T follicular helper cell (primary cell): ENCODE measurements at regions not wholly inside any gene's neighbourhood (a gene's known extent, or its start where the extent isn't known, plus 50 kb on each side); places are given as distances from the start of the nearest gene placed in this dataset.

ENCODE experiments used
- DNase-seq: peaks from one replicate; pipeline ENCODE4 v3.0.0-alpha.2; 2020; ENCODE audit warnings: low read depth

DNA sequence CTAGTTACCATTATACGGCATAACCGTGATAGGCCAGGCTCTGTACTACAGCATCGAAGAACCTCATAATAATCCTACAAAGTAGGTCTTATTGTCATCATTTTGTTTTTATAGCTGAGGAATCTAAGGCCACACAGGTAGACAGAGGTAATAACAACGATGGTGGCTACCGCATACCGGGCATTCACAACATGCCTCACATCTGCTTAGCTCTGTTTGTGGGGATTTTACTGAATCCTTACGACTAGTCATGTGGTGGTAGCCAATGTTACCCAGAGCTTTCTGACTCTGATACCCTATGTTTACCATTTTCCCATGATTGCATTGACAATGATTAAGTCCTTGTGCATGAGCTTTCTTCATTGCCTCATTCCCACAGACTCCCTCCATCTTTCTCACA, 269.4 kb downstream of the TCF7L2 start:
- DNase-seq: no peak

DNA sequence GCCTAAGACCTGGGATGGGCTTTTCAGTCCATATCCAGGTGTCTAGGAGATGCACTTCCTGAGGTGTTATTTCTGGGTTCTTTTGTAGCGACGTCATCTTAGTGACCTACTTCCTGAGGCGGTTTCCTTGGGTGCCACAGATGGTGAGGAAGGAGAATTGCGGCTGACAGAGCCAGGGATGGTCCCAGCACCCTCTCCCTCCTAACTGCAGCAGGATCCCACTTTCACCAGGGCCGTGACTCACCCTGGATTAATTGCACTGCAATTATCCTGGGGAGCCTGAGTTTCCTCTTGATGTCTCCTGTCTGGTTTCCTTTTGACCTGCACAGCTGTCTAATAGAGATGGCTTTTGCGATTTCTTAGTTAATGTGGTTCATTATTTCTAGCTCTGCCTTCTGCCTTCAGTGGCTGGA, 271.7 kb downstream of the TCF7L2 start:
- DNase-seq: no peak

DNA sequence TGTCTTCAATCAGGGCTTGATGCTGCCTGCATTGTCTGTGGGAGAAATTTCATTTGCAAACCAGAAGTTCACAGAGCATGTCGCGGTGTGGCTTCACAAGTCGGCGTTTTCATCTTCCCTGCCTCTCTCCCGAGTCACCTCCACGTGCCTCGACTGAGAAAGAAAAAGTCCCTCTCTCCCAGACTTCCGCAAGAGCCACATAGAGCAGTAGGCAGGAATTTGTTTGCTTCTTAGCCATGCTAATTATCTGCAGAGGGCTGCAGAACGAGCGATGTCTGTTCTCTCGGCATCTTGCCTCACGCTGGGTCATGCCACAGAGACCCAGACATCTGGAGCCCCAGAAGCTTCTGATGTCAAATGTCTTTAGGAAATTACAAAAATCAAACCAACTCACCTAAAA, 272.2 kb downstream of the TCF7L2 start:
- DNase-seq: no peak

DNA sequence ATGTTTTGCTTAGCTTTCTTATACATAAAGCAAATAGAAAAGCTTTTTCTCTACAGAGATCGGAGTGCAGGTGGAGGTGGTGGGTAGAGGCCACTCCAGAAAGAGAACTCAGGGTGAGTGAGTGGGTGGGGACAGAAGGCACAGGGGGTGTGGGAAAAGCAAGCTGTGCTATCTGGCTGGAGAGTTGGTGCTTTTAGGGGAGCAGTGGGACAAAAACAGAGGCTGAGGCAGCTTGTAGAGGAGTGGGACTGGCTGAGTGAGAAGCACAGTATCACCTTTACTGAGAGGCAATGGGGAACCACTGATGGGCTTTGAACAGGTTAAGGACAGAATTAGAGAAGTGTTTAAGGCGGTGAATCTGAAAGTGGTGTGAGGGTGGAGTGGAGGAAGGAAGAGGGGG, 275.3 kb downstream of the TCF7L2 start:
- DNase-seq: no peak

DNA sequence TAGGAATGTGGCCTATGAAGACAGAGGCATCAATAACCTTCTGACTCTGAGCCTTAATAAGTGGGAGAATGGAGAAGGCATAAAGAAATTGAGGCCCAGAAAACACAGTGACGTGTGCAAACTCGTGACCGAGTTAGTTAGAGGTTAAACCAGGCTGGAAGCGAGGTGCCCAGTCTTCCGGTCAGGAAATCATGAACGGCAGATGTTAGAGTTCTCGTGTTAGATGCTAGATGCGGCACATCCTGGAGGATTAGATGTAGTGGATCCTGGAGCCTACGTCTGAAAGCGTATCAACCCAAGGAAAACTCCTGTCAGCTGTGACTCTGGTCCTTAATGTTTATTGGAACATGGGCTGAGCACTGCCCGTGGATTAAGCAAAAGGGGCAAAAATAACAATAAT, 275.9 kb downstream of the TCF7L2 start:
- no peak for DNase-seq

DNA sequence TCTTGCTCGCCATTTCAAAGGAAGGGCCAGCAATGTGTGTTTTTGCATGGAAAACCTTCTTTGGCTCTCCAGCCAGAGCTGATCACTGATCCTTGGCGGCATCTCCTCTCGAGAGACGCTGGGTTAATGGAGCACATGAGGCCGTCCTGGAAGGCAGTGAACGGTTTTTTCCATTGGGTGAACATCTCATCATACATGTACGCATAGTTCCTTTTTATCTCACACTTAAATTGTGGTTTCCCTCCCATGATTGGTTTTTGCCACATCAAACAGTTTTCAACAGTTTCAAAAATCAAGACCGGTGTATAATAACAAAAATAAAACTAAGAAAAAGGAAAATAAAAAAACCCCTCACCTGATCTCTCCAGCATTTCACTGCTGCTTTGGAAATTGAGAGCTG, 276.4 kb downstream of the TCF7L2 start:
- DNase-seq: no peak

DNA sequence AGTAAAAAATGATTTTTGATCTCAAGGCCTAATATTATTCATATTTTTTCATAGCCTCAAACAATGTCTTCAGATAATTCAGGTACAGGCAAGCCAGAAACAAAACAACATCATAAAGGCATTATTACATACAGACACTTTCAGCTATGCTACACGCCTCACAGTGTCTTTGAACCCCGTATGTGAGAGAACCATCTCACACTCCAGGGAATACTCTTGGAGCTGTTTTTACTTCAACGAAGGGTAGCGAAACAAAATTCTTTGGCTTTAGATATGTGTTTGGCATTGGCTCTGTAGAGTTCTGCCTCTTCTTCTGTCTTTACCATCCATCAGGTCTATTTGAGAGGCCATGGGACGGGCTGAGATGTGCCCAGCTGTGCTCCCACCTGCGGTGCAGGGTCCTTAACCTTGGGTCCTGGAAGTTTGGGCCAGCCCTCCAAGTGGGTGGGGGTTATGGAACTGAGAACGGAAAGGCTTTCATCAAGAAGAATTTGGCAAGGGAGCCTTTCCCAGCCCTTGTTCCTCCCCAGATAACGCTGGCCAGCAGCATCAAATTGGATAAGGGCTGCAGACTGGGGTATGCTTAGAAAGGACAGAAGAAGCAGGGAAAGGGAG, 276.9 kb downstream of the TCF7L2 start:
- no peak for DNase-seq

DNA sequence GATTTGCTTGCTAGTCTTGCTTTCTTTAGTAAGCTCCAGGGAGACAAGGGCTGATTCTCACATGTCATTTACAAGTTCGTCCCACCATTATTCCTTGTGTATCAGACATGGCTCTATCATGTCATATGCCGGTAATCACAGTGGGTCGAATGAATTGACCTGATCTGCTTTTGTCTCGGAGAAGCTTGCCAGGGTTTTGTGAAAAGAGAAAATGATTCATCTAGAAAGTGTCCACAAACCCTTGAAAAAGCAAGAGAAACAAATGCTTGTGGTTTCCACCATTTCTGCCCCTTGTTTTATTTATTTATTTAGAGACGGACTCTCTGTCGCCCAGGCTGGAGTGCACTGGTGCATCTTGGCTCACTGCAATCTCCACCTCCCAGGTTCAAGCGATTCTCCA, 278.5 kb downstream of the TCF7L2 start:
- DNase-seq: no peak

DNA sequence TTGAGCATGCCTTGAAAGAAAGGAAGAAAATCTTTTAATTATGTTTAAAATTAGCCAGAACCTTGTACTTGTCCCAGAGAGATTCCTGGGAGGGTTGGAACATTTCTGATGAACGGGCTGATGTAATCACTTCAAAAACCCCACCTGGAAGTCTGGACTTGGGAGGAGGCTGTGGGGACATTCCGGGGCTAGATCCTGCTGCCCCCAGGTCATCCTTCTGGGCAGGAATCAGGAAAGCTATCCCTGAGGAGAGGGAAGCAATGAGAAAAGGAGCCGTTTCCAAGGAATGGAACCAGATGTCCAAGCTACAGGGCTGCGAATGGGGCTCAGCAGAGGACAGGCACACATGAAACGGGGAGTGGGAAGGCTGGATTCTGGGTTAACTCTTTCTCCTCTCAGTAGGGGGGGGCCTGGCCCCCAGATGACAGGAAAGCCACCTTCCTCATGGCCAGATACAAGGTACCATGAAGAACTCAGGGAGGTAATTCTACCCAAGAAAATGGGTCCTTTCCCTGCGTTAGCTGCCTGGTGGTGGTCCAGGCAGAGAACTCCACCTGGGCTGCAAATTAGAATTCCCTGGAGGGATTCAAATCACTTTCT, 280.1 kb downstream of the TCF7L2 start:
- no peak for DNase-seq

DNA sequence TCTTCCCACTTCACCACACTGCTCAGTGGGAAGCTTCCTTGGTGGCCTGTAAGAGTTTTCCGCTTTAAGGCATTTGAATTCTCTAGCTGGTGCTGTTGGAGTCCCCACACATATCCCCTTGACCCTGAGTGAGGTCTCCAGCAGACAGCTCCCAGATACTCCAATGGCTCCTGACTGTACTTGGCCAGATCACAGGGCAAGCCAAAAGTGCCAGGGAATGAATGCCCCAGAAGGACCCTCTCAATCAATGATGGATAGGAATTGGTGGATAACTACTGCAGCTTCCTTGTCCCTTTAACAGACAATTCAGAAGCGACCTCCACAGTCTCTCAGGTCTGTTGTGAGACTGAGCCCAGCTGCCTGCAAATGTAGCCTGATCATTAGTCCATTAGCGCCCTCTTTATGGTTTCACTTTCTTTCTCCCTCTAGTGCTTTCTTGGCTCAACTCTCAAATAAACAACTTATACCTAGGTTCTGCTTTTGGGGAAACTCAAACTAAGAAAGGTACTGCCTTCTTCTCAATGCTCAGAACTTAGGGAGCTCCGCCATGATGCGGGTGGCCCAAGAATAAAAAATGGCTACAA, 283.0 kb downstream of the TCF7L2 start:
- DNase-seq: no peak

DNA sequence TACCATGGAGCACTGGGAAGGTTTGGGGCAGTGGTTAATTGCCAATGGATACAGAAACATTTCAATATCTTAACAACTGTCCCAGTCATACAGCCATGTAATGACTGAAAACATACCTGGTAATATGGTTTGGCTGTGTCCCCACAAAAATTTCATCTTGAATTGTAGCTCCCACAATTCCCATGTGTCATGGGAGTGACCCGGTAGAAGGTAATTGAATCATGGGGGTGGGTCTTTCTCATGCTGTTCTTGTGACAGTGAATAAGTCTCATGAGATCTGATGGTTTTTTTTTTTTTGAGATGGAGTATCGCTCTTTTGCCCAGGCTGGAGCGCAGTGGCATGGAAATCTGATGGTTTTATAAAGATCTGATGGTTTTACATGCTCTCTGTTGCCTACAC, 284.4 kb downstream of the TCF7L2 start:
- DNase-seq: no peak

DNA sequence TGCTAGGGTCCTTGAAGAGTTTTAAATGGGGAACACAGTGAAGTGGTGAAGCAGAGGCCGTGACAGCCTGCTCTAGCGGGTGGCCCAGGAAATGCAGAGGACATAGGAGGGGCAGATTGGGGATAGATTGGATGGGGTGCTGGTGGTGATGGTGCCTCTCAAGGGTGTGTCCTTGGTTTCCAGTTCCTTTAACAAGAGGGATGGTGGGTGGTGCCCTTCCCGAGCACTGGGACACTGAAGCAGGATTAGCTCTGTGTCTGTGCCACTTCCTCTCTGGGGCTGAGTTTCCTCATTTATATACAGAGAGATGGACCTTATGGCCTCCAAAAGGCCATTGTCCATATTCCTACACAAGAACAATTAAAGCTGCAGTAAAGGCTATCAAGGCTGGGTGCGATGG, 285.5 kb downstream of the TCF7L2 start:
- DNase-seq: no peak

DNA sequence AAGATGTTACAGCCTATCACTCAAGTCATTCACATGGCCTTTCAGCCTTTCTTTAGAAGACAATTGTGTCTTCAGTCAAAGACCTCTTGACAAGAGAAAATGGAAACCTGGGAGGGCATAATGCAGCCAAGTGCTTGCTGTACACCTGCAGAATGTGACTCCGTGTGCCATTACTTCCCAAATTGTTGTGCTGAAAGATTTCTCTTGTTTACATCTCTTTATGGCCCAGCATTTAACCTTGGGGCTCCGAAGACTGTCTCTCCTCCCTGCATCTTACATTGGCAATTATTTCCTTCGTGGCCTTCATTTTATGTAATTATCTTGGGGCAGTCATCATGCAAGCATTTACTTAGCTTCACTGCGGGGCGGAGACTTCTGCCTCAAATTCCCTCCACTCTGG, 287.0 kb downstream of the TCF7L2 start:
- DNase-seq: no peak

DNA sequence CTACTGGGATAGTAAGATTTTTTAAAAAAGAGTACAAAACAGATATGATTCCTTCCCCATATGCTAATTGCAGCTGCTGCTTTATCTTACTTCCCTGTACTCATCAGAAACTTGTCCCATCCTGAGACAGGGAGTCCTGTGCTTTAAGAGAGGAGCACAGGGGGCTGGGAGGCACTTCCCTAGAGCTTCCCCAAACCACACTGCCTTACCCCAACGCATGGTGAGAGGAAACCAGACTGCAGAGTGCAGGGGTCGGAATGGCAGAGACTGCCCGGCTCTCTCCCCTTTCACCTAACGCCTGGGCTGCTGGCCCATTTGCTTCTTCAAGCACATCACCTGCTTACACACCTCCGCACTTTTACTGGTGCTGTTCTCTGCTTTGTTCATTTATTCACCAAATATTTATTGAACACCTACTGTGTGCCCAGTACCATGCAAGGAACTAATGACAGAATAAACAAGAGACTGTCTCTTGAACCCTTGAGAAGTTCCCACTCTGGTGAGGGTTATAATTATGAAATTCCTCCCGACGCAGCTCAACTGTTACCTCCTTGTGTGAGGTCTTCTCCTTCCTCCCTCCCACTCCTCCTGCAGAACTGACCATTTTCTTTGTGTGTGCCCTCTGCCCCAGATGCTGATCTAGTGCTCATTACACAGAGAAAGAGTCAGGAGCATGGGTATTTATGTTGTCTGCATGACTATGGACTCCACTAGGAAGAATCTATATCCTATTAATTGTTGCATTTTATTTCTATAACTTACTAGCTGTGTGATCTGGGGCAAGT, 289.7 kb downstream of the TCF7L2 start:
- no peak for DNase-seq

DNA sequence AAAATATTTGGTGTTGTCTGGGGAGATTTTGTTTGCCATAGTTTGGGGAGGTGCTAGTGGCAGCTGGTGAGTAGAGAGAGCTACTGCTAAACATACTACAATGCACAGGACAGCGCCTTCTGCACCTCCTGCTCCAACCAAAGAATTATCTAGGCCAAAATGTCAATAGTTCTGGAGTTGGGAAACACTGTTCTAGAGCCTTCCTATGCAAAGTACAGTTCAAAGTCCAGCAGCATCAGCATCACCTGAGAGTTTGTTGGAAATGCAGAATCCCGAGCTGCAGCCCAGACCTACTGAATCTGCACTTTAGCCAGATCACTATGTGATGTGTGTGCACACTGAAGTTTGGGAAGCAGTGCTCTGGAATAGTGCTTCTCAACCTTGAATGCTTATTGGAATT, 290.7 kb downstream of the TCF7L2 start:
- no peak for DNase-seq

DNA sequence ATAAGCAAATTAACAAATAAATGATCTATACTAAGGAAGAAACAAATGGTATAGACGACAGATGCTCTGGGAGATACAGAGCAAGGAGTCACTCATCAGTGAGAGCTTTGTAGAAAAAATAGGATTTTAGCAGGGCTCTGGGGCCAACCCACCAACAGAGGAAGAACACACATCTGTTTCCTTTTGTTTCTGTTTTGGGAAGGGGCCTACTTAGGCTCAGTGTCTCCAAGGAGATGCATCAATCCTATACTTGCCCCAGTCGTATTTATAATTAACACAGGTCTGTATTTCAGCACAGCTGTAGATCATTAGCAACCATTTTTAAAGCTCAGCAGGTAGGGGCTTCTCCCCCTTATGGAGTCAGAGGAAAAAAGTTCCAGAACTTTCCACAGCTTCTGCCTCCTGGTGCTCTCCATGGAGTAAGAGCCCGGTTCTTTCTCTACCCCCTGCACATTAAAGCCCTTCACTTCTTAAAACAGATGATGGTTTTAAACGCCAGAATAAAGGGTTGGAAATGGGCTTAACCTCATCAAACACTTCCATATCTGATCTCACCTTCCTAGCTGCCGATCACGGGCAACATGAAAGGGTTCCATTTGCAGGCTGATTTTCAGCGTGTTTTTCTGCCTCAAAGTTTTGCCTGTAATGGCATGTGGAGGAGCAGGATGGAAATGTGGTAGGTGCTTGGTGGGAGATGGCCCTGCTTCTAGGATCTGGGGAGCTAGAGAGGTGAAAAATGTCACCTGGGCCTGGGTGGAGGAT, 291.7 kb downstream of the TCF7L2 start:
- no peak for DNase-seq

DNA sequence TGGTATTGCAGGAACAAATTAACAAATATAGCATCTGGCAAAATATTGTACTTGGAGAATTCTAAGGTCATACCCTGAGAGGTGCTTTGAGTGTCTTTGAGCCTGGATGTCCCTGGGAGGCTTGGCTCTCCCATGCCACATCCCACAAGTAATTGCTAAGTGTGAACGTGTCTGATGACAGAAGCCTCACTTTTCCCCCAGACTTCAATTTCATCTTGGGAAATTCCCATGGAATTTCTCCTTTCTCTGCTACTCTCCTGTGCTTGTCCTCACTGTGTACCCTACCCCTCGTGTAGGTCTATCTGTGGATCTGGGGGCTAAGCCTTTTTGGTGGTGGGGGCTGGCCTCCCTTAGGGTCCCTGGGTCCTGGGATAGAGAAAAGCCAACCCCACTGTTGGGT, 293.3 kb downstream of the TCF7L2 start:
- DNase-seq: no peak

DNA sequence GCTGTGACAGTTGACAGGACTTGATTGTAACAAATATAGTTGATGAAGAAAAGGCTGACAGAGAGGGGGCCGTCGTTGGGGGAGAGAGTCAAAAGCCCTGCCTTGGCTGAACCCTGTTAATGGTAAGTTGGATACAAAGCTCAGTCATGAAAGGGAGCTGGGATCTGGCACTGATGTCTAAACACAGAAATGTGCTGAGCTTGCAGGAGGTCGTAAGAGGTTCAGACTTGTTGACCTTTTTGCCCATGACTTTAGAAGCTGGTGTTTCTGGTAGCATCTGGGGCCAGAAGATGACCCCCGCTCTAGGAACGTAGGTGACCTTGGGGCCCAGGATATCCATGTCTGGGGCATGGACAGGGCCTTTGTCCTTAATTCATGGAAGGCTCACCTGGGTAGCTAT, 294.7 kb downstream of the TCF7L2 start:
- DNase-seq: no peak

DNA sequence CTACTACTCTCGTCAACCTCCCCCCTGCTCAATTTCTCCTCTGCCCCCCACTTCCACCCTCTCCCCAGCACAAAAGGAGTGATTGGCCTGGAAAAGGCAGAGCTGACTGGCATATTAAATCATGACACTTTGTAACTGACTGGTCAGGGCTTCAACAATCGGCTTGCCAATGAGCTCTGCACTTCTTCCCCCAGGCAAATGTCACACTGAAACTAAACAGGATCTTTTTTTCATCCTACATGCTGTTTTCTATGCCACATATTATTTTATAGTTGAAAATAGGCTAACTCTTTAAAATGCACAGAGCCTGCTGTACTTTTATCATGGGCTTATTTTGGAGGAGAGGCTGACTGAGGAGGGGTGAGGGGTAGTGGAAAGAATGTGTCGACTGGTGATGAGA, 295.2 kb downstream of the TCF7L2 start:
- no peak for DNase-seq

DNA sequence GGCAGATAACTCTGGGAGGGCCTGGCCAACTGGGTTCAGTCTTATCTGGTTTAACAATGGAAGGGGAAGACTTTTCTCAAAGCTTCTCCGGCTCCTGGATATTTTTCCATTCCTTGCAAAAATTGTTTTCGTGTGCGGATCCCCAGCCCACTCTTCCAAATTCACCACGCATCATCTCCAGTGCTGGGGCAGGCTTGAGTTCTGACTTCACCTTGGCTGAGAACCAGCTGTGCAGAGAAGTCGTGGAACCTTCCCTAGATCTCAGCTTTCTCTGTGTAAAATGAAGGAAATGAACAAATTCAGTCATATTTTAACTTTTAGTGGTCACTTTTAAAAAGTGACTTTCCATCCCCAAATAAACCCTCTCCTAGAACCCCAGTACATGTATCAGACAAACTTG, 297.0 kb downstream of the TCF7L2 start:
- no peak for DNase-seq

DNA sequence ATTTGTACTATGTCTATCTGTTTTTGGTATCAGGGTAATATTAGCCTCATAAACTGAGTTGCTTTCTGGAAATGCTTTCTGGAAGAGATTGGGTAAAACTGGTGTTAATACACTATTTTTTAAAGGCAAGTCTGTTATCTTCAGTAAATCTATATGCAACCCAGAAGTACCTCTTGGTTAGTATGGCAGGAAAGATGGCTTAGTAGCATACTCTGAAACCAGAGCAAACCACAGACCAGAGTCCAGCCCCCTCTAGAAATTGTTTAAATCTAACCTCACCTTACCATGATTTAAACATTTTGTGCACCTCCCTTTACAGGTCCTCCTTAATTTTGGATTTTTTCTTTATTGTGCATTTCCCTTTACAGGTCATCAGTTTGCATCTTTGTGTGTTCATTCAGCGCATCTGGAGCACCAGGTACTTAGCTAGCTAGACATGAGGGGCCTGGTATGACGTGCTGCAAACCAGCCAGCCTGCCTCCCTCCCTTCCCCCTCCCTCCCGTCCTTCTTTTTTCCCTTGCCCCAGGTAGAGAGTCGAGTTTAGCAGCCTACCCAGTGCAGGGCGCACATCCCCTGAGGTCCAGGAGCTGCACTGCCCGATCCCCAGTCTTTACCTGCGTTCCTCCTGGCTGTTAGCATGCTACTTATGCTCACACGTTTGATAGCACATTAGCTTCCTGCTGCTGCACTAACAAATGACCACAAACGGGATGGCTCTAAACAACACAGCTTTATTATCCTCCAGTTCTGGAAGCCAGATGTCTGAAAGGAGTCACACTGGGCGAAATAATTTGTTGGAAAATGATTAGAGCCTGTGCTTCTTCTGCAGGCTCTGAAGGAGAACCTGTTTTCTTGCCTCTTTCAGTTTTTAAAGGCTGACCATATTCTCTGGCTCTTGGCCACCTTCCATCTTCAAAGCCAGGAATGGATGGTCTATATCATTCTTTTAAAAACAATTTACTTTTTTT, 299.9 kb upstream of the HABP2 start:
- DNase-seq: no peak
